ENCODE measurements at regions not wholly inside any gene's neighbourhood (a gene's known extent, or its start where the extent isn't known, plus 50 kb on each side); places are given as distances from the start of the nearest gene placed in this dataset.

DNA sequence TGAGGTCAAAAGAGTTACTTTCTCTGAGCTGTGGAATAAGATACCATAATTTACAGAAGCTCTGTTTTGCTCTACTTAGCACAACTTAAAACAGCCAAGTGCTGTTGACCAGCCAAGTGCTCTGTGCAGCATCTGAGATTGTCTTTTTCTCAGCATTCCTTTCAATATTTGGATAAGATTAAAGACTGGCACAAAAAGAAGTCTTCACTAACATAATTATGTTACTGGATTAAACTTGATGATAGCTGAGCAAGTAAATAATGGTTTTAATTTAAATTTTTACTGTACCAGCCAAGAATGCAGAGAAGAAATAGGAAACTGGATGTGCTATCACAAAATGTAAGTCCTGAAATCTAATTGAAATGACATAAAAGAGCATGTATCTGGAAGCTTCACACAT, 60.4 kb downstream of the NPY2R start:
- ATAC-seq (ENCODE audit: low read depth in 2 of 2), result no peak
- Mint-ChIP-seq H3K4me3 (no peak overlapping the region), H3K27me3 (no peaks in the 10 kb centered on the region), H3K9me3 (peaks cover 3 to 25% (median 6%) of the 10 kb centered on the region in 7 donors), H3K27ac (no peak overlapping the region), H3K4me1 (no peaks in the 10 kb centered on the region), H3K36me3 (no peaks in the 10 kb centered on the region)
- DNase-seq, result no peak

DNA sequence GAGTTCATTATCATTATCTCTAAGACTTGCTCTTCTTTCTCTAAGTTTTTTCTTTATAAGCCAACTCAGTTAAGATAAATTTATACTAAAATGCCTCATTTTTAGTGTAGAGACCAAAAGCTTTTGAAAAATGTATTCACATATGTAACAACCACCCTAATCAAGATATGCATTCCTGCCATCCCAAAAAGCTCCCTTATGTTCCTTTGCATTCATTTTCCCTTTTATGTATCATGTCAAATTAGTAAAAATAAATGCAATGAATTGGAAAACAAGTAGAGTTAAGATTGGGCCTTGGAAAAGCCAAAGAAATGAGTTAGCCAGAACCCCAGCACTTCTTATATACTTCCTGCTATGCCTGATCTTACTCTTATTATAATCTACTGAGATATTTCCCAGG, 62.2 kb downstream of the NPY2R start:
- H3K27ac Mint-ChIP-seq, result no peak overlapping the region

DNA sequence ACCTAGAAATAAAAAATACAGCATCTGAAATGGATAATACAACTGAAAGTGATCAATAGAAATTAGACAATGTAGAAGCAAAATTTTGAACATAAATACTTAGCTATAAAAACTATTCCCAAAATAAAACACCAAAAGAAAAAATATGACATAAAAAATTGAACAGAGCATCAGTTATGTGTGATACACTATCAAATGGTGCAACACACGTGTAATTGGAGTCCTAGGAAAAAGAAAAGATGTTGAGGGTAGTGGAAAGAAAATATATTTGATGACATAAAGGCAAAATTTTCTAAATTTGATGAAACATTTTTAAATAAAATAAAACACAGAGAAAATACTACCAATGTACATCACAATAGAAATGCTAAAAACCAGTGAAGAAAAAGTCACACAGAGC, 63.1 kb downstream of the NPY2R start:
- H3K4me3 Mint-ChIP-seq, result no peak overlapping the region
- no peaks in the 10 kb centered on the region for H3K4me1 Mint-ChIP-seq
- H3K27ac Mint-ChIP-seq, result no peak overlapping the region
- H3K9me3 Mint-ChIP-seq, result peaks cover 3 to 29% (median 6%) of the 10 kb centered on the region in 7 donors
- no peaks in the 10 kb centered on the region for H3K27me3 Mint-ChIP-seq
- no peaks in the 10 kb centered on the region for H3K36me3 Mint-ChIP-seq
- ATAC-seq (ENCODE audit: low read depth in 2 of 2), result no peak
- DNase-seq, result no peak

More for the DNA sequence above, 62.2 kb downstream of the NPY2R start:
- DNase-seq (no peak), ATAC-seq (ENCODE audit: low read depth in 2 of 2) (no peak)
- Mint-ChIP-seq H3K9me3 (peaks cover 3 to 29% (median 6%) of the 10 kb centered on the region in 7 donors), H3K4me1 (no peaks in the 10 kb centered on the region), H3K36me3 (no peaks in the 10 kb centered on the region), H3K4me3 (peak overlapping the region in 1 of 8 donors; percentile 29), H3K27me3 (no peaks in the 10 kb centered on the region)

DNA sequence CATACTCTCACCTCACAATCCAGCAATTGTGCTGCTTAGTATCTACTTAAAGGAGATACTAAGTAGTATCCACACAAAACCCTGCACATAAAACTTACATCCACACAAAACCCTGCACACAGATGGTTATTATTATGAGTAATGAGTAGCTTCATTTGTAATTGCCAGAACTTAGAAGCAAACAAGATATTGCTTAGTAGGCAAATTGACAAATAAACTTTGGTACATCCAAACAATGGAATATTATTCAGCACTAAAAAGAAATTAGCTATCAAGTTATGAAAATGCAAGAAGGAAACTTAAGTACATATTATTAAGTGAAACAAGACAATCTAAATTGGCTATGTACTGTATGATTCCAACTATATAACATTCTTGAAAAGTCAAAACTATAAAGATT, 80.6 kb downstream of the NPY2R start:
- Mint-ChIP-seq H3K4me1 (no peaks in the 10 kb centered on the region), H3K4me3 (no peak overlapping the region), H3K36me3 (no peaks in the 10 kb centered on the region), H3K9me3 (peaks cover 0 to 2% (median 0%) of the 10 kb centered on the region in 7 donors), H3K27ac (no peak overlapping the region), H3K27me3 (peaks cover 4 to 8% (median 6%) of the 10 kb centered on the region in 3 donors)
- DNase-seq (no peak), ATAC-seq (ENCODE audit: low read depth in 2 of 2) (no peak)

Measured in naive B cell (primary cell).